ENCODE measurements at regions not wholly inside any gene's neighbourhood (a gene's known extent, or its start where the extent isn't known, plus 50 kb on each side); places are given as distances from the start of the nearest gene placed in this dataset.

GRCh38 chr14:106821119-106821518 is 1294.7 kb downstream of the TMEM121 start:
- no peak for DNase-seq

DNA sequence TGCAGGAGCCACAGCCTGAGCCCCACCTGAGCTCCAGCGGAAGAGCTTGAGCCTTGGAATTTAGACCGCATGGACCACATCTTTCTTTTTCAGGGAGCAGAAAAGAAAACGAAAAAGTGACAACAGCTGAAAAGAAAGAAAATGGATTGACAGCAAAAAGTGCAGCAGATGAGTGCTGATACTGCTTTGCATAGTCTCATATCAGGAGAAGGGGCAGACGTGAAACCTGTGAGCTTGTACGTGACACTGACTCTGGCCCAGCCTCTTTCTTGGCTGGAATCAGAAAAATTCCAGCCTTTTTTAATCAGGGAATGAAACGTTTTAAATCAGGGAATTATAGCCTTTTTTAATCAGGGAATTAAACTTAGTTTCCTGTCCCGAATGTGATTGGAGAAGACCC is 1296.5 kb downstream of the TMEM121 start:
- no peak for DNase-seq

DNA sequence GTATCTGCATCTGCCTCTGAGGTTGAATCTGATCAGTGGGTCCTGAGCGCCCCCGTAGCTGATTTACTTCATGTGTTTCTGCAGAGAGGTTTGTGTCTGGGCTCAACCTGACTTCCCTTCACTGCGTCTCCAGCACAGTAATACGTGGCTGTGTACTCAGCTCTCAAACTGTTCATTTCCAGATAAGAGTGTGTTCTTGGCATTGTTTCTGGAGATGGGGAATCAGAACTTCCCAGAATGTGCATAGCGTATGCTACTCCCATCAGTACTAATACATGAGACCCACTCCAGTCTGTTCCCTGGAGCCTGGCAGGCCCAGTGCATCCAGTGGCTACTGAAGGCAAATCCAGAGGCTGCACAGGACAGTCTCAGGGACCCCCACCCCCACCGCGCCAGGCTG is 1297.2 kb downstream of the TMEM121 start:
- no peak for DNase-seq

DNA sequence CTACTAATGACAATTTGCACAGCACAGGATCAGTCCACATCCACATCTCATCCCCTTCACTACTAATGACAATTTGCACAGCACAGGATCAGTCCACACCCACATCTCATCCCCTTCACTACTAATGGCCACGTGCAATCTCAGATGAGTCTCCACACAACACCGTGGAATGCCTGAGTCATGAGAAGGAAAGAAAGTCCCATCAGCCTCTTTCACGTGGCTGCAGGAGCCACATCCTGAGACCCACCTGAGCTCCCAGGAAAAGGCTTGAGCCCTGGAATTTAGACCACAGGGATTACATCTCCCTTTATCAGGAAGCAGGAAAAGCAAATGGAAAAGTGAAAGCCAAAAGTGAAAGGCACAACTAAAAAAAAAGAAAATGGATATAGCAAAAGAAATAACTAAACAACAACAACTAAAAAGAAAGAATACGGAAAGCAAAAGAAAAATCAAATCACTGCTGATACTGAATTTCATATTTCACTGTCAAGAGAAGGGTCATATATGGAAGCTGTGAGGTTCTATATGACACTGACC is 1300.5 kb downstream of the TMEM121 start:
- DNase-seq, result no peak

DNA sequence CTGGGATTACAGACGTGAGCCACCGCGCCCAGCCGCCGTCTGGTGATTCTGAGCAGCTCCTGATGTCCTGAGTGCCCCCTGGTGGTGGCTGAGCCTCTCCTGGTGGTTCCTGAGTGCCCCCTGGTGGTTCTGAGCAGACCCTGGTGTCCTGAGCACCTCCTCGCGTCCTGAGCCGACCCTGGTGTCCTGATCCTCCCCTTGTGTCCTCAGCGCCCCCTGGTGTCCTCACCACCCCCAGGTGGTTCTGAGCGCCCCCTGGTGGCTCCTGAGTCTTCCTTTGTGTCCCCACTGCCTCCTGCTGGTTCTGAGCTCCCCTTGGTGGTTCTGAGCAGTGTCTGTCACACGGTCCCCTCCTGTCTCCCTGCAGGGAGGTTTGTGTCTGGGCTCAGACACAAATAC is 1304.9 kb downstream of the TMEM121 start:
- peak; percentile 56 for DNase-seq

GRCh38 chr14:106837870-106838269 is 1311.5 kb downstream of the TMEM121 start:
- DNase-seq, result no peak

DNA sequence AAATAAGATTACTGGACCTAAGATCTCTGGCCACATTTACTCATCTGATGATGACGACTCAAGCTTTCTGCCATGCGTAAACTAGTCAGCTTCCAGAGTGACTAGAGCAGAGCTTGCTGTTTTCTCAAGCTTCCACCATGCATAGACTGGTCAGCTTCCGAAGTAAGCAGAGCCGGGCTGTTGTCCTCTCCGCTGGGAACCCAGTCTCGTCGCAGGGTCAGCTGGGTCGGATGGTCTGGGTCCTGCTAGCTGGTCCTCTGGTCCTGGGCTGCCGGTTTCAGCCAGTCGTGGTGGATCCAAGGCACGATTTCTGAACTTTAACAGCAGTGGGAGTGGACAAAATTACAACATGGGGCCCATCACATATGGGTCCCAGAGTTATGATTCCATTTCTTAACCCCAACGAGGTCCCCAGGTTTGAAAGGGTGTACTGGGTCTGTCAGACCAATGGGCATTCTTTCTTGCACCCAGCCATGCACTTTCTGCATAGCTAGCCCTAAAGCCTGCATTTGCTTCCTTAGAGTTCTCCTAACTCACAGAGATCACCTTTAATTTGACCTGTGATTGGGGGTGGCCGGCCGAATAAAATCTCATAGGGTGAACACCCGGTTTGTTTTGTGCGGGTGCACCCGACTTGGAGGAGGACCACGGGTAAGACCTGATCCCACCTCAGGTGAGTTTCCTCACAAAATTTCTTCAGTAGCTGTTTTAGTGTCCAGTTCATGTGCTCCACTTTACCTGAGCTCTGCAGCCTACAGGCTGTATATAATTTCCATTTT is 1312.8 kb downstream of the TMEM121 start:
- DNase-seq, result no peak

DNA sequence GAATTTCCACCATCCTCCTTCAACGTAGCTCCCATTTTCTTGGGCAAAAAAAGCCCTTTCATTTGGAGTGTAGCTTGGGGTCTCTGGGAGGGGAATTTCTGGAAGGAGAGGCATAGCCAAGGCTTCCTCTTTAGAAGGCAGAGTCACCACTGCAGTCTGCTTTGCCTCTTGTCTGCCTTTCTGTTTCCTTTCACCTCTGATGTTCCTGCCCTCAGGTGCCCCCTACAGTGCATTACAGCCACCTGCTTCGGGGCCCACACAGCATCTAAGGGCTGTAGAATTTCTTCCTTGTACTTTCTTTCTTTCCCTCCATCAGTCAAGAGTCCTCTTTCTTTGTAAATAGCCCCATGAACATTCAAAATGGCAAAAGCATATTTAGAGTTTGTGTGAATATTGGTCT is 1313.9 kb downstream of the TMEM121 start:
- DNase-seq, result no peak

- DNase-seq, result no peak
These were observed 1314.6 kb downstream of the TMEM121 start for GRCh38 chr14:106840991-106841390.

- DNase-seq, result no peak
These were observed 1315.3 kb downstream of the TMEM121 start for GRCh38 chr14:106841701-106842100.

DNA sequence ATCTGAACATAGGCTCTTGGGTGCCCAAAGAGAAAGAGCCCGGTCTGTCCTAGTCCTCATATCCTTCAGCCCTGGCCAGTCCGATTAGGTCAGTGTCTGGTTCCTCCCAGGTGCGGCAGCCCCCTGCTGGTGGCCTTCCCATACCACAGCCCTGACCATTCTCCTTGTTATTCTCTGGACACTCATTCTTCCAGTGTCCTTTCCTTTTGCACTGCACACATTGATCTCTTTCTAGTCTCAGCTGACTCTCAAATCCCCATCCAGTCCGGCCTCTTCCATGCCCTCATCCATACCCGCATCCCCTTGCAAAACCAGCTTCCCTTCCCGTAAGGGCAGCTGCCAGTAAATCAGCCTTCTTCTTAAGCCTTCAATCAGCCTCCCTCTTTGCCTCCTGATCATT is 1316.3 kb downstream of the TMEM121 start:
- DNase-seq, result no peak

GRCh38 chr14:106843386-106843785 is 1317.0 kb downstream of the TMEM121 start:
- DNase-seq, result peak; percentile 7

DNA sequence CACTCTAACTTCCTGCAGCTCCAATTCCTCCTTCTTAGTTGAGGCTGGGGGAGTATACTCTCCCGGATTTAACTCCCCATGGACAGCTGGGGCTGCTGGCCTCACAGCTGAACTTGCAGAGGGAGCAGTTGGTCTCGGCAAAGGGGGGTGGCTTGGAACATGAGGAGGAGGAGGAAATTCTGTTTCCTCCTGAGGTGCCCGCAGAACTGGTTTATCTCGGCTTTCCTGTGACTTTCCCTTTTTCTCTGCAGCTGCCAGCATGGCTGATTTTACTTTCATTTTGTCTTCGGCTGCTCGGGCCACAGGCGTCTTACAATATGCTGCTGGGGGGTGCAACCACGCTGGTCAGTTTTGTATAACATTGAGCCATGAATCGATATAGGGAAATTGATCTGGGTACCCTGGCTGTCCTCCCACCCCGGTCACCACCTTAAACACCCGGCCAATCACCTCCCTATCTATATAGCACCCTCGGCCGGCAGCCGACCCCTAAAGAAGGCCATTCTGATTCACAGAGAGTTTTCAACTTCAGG is 1317.6 kb downstream of the TMEM121 start:
- peak; percentile 50 for DNase-seq

GRCh38 chr14:106844608-106845285 is 1318.4 kb downstream of the TMEM121 start:
- DNase-seq, result peak; percentile 70

- DNase-seq, result peak; percentile 30
These were observed 1319.1 kb downstream of the TMEM121 start for GRCh38 chr14:106845286-106846087.

GRCh38 chr14:106846218-106846617 is 1319.8 kb downstream of the TMEM121 start:
- no peak for DNase-seq

DNA sequence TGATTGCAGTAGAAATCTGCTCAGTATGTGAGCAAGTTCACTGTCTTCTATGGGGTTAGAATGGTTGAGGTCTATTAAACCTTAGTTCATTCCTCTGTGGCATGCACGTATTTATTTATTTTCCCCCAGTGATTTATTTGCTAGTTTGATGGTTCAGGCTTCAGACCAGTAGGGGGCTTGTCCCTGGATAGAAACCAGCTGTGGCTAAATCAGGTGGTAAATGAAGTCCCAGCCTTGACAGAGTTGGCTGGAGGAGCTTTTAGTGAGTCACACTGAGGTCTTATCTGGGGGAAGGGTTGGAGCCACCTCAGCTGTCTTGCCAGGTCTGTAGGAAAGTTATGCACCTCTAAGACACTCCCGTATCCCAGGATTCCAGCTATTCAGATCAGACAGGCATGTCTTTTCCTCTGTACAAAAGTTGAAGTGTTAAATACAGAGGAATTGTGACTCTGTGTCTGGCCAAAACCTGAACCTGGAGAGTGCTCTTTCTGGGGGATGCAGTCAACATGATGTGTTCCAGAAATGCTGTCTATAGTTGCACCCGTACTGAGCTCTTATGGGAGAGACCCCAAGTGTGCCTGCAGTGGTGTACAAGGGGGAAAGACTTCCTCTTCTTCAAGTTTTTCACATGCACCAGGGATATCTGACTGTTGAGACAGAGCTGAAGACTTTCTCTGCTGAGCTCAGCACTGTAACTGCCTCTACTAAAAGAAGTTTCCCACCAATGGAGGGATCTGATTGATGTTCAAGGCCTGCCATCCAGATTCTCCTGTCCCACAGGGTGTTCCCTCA is 1322.1 kb downstream of the TMEM121 start:
- DNase-seq, result peak; percentile 15

DNA sequence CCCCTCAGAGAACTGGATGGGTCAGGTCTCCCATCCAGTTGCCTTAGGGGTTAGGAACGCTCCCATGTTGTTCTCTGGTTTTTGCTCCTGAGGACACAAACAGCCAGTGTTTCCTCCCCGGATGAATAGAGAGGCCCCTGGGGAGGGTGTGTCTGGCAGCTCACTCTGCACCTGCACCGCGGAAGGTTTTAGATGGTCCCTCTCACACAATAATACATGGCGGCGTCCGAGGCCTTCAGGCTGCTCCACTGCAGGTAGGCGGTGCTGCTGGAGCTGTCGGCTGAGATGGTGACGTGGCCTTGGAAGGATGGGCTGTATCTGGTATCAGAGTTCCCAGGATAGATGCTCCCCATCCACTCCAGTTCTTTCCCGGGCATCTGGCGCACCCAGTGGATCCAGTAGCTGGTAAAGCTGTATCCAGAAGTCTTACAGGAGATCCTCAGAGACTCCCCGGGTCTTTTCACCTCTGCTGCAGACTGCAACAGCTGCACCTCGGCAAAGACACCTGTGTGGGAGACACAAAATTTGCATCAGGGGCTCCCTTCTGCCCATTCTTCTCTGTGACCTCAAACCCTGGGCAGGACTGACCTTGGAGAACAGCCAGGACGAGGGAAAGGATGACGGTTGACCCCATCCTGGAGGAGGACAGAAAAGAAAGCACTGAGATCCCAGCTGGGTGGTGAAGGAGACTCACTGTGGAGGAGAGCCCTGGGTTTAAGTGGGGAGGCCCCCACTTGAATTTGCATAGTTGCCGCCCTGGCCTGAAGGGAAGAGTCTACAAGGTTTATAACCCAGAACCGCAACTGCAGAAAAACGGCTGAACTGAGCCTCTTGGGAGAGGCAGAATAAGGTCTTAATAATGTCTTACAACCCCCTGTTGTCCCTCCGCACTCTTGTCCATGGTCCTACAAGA is 1324.8 kb downstream of the TMEM121 start:
- no peak for DNase-seq

DNA sequence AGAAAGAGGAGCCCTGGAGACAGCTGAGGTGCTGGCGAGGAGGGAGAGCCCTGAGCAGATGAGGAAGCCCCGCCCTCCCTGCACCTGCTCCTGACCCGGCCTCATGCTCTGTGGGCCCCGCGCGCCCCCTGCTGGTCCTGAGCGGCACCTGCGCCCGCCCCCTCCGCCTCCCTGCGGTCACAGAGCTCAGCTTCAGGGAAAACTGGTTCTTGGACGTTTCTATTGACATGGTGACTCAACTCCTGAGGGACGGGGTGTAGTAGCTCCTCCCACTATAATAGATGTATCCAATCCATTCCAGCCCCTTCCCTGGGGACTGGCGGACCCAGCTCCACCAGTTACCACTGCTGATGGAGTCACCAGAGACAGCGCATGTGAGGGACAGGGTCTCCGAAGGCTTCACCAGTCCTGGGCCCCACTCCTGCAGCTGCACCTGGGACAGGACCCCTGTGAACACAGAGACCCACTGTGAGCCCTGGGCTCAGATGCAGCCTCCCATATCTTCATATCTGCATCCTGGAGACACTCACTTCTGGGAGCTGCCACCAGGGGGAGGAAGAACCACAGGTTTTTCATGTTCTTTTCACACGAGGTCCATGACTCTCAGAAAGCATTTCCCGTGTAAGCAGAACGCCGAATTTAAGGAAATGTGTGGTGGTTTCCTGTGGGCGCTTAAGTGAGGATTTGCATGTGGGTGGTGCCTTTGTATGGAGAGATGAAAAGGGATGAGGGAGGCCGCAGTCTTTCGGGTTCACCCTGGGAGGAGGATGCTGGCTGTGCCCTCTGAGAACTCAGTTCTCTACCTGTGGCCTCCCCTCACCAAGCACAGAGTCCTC is 1346.4 kb downstream of the TMEM121 start:
- peak; percentile 81 for DNase-seq

DNA sequence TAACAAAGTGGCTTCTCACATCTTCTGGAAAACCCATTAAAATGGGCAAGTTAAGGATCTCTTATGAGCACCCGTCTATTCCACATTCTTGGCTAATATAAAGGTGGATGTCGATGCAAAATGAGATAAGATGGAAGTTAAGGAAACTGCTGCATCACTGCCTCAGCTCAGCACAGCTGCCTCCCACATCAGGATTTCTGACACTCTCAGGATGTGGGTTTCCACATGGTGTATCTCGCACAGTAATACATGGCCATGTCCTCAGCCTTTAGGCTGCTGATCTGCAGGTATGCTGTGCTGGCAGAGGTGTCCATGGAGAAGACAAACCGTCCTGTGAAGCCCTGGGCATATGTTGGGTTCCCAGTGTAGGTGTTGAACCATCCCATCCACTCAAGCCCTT is 1348.0 kb downstream of the TMEM121 start:
- DNase-seq, result no peak
